Midbrain (tissue), 1 donor: ENCODE measurements at regions not wholly inside any gene's neighbourhood (a gene's known extent, or its start where the extent isn't known, plus 50 kb on each side); places are given as distances from the start of the nearest gene placed in this dataset.
"Not testable (repeated sequence)": the region's sequence is repeated elsewhere in the genome, so short reads cannot be mapped to it uniquely, and the experiment has no call there.

ENCODE experiments used
- DNase-seq: peaks from one replicate; lab custom pipeline; 2025; lab: John Stamatoyannopoulos, UW

GRCh38 chr3:177338697-177339219, 141.5 kb upstream of the TBL1XR1 start:
- DNase-seq = peak; percentile 48

GRCh38 chr3:177339220-177339703, 142.0 kb upstream of the TBL1XR1 start:
- DNase-seq = not testable (repeated sequence)

- DNase-seq = no peak
These were observed 143.1 kb upstream of the TBL1XR1 start for GRCh38 chr3:177340243-177340830.

- no peak for DNase-seq
These were observed 144.6 kb upstream of the TBL1XR1 start for GRCh38 chr3:177341736-177342419.

- no peak for DNase-seq
These were observed 145.9 kb upstream of the TBL1XR1 start for GRCh38 chr3:177343122-177343625.

- DNase-seq = peak; percentile 62
These were observed 148.0 kb upstream of the TBL1XR1 start for GRCh38 chr3:177345049-177345972.

- DNase-seq = no peak
These were observed 148.8 kb upstream of the TBL1XR1 start for GRCh38 chr3:177345973-177346503.

GRCh38 chr3:177346878-177347277, 149.6 kb upstream of the TBL1XR1 start:
- no peak for DNase-seq

GRCh38 chr3:177347611-177348010, 150.3 kb upstream of the TBL1XR1 start:
- DNase-seq = no peak

GRCh38 chr3:177348974-177349373, 151.7 kb upstream of the TBL1XR1 start:
- no peak for DNase-seq

GRCh38 chr3:177349384-177349783, 152.1 kb upstream of the TBL1XR1 start:
- DNase-seq = no peak

- DNase-seq = no peak
These were observed 152.8 kb upstream of the TBL1XR1 start for GRCh38 chr3:177350121-177350520.

GRCh38 chr3:177351206-177351605, 153.9 kb upstream of the TBL1XR1 start:
- DNase-seq = no peak

GRCh38 chr3:177351757-177352158, 154.5 kb upstream of the TBL1XR1 start:
- no peak for DNase-seq

GRCh38 chr3:177352424-177352823, 155.1 kb upstream of the TBL1XR1 start:
- DNase-seq = no peak

- no peak for DNase-seq
These were observed 155.9 kb upstream of the TBL1XR1 start for GRCh38 chr3:177353140-177353539.

GRCh38 chr3:177353879-177354278, 156.6 kb upstream of the TBL1XR1 start:
- not testable (repeated sequence) for DNase-seq

GRCh38 chr3:177354466-177354865, 157.2 kb upstream of the TBL1XR1 start:
- no peak for DNase-seq

- DNase-seq = no peak
These were observed 158.8 kb upstream of the TBL1XR1 start for GRCh38 chr3:177356113-177356512.

- no peak for DNase-seq
These were observed 159.7 kb upstream of the TBL1XR1 start for GRCh38 chr3:177356952-177357351.

GRCh38 chr3:177357352-177358090, 160.2 kb upstream of the TBL1XR1 start:
- DNase-seq = no peak
